ENCODE measurements at regions not wholly inside any gene's neighbourhood (a gene's known extent, or its start where the extent isn't known, plus 50 kb on each side); places are given as distances from the start of the nearest gene placed in this dataset.

- Mint-ChIP-seq H3K4me1 (no peaks in the 10 kb centered on the region), H3K4me3 (no peak overlapping the region), H3K27ac (no peak overlapping the region), H3K36me3 (ENCODE audit: low read depth) (no peaks in the 10 kb centered on the region), H3K27me3 (no peaks in the 10 kb centered on the region), H3K9me3 (no peaks in the 10 kb centered on the region)
- no peak for DNase-seq
- ChIA-PET CTCF (no interaction called here), POLR2A (no interaction called here)
These were observed 326.4 kb downstream of the ANKRD50 start for GRCh38 chr4:124386163-124386562.

GRCh38 chr4:124386648-124387047 lies 325.9 kb downstream of the ANKRD50 start:
- no peaks in the 10 kb centered on the region for H3K4me1 Mint-ChIP-seq
- no peaks in the 10 kb centered on the region for H3K36me3 Mint-ChIP-seq (ENCODE audit: low read depth)
- ChIA-PET POLR2A (no interaction called here), CTCF (no interaction called here)
- H3K27me3 Mint-ChIP-seq: no peaks in the 10 kb centered on the region
- no peaks in the 10 kb centered on the region for H3K9me3 Mint-ChIP-seq
- H3K4me3 Mint-ChIP-seq: no peak overlapping the region
- no peak for DNase-seq
- H3K27ac Mint-ChIP-seq: no peak overlapping the region

- H3K36me3 Mint-ChIP-seq (ENCODE audit: low read depth): no peaks in the 10 kb centered on the region
- POLR2A ChIA-PET: no interaction called here
- CTCF ChIA-PET: no interaction called here
- H3K27me3 Mint-ChIP-seq: no peaks in the 10 kb centered on the region
- H3K27ac Mint-ChIP-seq: no peak overlapping the region
- H3K9me3 Mint-ChIP-seq: no peaks in the 10 kb centered on the region
- no peaks in the 10 kb centered on the region for H3K4me1 Mint-ChIP-seq
- no peak overlapping the region for H3K4me3 Mint-ChIP-seq
- no peak for DNase-seq
These were observed 322.9 kb downstream of the ANKRD50 start for GRCh38 chr4:124389591-124389990.

DNA sequence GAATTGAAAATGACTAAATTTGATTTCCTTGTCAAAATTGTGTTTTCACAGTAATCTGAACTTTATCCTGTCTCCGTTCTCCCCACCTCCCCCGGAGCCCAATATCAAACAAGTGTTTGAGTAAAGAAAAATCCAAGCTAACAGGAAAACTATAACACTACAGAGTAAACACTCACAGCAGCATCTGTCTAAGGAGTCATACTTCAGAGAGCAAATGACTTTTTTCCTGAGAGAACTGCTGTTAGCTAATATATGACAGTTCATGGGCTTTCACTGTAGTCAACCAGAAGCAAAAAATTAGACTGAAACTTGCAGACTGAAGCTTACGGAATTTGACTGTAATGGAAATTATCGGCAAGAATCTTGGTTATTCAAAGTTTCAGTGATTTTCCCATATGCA lies 321.7 kb downstream of the ANKRD50 start:
- no peaks in the 10 kb centered on the region for H3K27me3 Mint-ChIP-seq
- no peaks in the 10 kb centered on the region for H3K36me3 Mint-ChIP-seq (ENCODE audit: low read depth)
- POLR2A ChIA-PET: no interaction called here
- no peak overlapping the region for H3K27ac Mint-ChIP-seq
- no peaks in the 10 kb centered on the region for H3K9me3 Mint-ChIP-seq
- no peaks in the 10 kb centered on the region for H3K4me1 Mint-ChIP-seq
- H3K4me3 Mint-ChIP-seq: no peak overlapping the region
- no peak for DNase-seq
- CTCF ChIA-PET: no interaction called here

DNA sequence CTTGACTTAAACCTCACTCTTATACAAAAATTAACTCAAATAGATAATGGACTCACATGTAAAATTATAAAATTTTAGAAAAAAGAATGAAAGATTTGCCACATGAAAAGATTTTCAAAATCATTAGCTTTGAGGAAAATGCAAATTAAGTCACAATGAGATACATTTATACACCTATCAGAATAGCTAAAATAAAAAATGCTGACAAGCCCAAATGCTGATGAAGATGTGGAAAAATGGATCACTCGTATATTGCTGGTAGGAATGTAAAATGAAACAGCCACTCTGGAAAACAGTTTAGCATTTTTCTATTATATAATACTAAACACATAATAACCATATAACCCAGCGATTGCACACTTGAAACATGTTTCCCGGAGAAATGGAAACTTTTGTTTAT lies 316.2 kb downstream of the ANKRD50 start:
- POLR2A ChIA-PET: no interaction called here
- CTCF ChIA-PET: no interaction called here

DNA sequence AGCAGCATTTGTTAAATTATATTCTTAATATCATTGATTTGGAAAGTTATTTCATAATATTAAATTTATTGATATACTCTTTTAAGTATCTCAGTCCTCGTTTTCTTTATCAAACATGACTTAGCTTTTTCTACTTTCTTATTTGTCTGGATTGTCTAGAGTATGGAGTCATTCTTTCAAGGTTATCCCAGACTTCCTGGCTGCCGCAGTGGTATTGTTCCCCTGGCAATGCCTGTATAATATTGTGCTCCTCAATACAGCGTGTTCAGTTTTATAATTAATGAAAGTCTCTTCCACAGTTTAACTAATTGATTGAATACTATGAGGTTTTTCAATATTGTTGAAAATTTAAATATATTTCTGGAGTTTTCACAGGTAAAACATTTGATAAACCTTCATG lies 310.9 kb downstream of the ANKRD50 start:
- Mint-ChIP-seq H3K27ac (no peak overlapping the region), H3K4me3 (no peak overlapping the region), H3K4me1 (no peaks in the 10 kb centered on the region), H3K27me3 (no peaks in the 10 kb centered on the region), H3K9me3 (no peaks in the 10 kb centered on the region), H3K36me3 (ENCODE audit: low read depth) (no peaks in the 10 kb centered on the region)
- no peak for DNase-seq
- ChIA-PET POLR2A (no interaction called here), CTCF (no interaction called here)

More for the DNA sequence above, 316.2 kb downstream of the ANKRD50 start:
- Mint-ChIP-seq H3K27me3 (no peaks in the 10 kb centered on the region), H3K27ac (no peak overlapping the region), H3K4me1 (no peaks in the 10 kb centered on the region), H3K36me3 (ENCODE audit: low read depth) (no peaks in the 10 kb centered on the region), H3K9me3 (no peaks in the 10 kb centered on the region), H3K4me3 (no peak overlapping the region)
- DNase-seq: no peak

DNA sequence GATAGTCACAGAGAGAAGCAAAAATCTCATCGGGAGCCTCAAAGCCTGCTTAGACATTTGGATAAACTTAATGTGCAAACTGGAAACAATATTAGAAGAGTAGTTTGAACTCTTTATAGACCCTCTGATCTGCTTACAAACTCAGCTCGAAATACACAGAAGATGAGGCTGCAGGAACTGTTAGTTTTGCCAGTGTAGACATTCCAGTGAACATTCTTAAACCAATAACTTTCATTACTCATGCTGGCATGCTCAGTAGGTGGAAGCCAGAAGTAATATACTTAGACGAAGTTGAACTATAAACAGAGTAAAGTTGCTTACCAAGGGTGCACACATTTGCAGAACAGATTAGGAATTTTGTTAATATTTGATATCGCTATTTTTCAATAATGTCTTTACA lies 303.5 kb downstream of the ANKRD50 start:
- DNase-seq: no peak
- Mint-ChIP-seq H3K4me1 (no peaks in the 10 kb centered on the region), H3K9me3 (peaks cover 6% of the 10 kb centered on the region), H3K36me3 (ENCODE audit: low read depth) (no peaks in the 10 kb centered on the region), H3K27me3 (no peaks in the 10 kb centered on the region), H3K27ac (no peak overlapping the region), H3K4me3 (no peak overlapping the region)
- ChIA-PET CTCF (no interaction called here), POLR2A (no interaction called here)

DNA sequence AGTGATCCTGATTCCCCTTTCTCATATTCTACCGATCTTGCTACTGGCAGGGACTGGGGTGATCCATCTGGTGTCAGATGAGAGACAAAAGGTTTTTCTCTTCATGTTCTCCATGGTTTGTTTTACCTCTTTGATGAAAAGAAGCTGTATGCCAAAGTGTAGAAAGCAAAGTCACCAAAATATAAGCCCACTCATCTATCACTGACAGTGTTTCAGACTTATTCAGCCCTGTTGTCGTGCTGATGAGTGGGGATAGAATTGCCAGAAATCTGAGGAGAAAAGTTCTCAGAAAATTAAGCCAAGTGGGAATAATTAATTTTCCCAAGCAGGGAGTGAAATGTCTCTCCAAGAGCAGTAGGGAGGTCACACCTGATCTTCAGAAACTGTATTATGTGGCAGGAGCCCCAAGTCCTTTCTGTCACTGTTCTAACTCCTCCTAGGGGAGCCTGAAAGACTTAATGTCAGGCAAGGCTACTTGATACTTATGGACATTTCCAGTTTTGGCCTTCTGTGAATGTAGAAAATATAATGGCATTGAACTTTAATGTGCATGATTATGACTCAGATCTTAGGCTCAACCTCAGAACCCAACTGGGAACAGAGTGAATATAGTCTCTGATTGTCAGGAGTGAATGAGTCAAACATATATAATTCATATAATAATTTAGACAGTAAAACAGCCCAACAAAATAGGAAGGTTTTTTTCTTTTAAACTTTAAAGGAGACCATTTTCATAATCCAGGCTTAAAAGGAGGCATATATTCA lies 298.1 kb downstream of the ANKRD50 start:
- no peak overlapping the region for H3K4me3 Mint-ChIP-seq
- peaks cover 6% of the 10 kb centered on the region for H3K9me3 Mint-ChIP-seq
- H3K36me3 Mint-ChIP-seq (ENCODE audit: low read depth): no peaks in the 10 kb centered on the region
- ChIA-PET CTCF (no interaction called here), POLR2A (no interaction called here)
- no peak overlapping the region for H3K27ac Mint-ChIP-seq
- DNase-seq: no peak
- H3K27me3 Mint-ChIP-seq: no peaks in the 10 kb centered on the region
- H3K4me1 Mint-ChIP-seq: no peaks in the 10 kb centered on the region

DNA sequence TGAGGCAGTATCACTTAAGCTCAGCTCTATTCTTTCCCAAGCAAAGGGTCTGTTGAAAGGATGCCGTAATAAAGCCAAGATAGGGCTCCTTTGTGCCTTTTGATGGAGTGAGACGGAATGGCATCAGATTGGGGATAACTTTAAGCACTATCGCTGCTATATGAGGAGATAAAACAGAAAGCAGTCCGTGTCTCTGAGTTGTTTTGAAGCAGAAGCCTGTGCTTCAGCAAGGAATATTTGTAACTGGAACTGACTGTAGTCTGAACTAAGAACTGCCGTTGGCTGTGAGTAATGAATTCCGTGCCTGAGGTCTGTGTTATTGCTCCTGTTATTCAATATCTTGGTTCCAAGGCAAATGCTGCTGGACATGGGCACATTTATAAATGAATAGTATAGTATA lies 297.4 kb downstream of the ANKRD50 start:
- Mint-ChIP-seq H3K27ac (no peak overlapping the region), H3K27me3 (no peaks in the 10 kb centered on the region), H3K36me3 (ENCODE audit: low read depth) (no peaks in the 10 kb centered on the region), H3K9me3 (peaks cover 4% of the 10 kb centered on the region), H3K4me1 (no peaks in the 10 kb centered on the region), H3K4me3 (no peak overlapping the region)
- CTCF ChIA-PET: no interaction called here
- DNase-seq: no peak
- POLR2A ChIA-PET: no interaction called here

DNA sequence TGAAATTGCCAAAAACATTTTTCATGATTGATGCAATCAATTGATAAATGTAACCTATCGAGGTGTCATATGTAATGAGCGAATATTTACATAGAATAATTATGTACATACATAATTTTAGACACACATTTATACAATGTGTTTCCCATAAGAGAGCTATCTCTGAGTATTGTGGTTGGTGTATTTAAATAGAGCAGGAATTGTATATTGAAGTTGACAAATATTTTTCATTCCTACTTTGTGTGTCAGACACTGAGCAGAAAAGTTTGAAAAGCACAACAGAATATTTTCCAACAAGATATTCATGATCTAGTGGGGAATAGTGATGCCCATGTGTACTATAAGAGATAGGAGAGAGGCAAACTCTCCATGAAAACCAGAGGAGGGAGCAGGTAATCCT lies 295.2 kb downstream of the ANKRD50 start:
- DNase-seq: no peak
- Mint-ChIP-seq H3K4me1 (no peaks in the 10 kb centered on the region), H3K4me3 (no peak overlapping the region), H3K27ac (no peak overlapping the region), H3K9me3 (no peaks in the 10 kb centered on the region), H3K27me3 (no peaks in the 10 kb centered on the region), H3K36me3 (ENCODE audit: low read depth) (no peaks in the 10 kb centered on the region)
- ChIA-PET POLR2A (no interaction called here), CTCF (no interaction called here)

DNA sequence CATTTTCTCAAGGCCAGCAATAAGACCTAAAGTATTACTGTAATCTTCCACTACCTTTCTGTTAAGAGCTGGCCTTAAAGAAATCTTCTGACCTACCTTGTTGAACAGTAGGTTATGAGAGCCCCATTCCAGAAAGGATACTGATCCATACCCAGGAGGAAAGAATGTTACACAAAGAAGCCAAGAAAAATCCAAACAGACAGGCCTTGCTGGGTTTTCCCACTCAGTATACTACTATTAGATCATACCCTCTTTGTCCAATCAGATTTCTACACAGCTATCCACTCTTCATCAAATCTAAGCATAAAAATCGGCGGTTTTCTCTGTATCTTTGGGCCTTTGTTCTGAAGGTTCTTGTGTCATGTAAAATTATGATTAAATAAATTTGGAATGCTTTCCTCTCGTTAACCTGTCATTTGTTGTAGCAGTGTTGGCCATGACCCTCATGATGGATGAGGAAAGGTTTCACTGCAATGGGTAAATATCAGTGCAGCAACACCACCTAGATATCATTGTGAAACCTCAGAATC lies 292.3 kb downstream of the ANKRD50 start:
- no peak overlapping the region for H3K4me3 Mint-ChIP-seq
- H3K36me3 Mint-ChIP-seq (ENCODE audit: low read depth): no peaks in the 10 kb centered on the region
- no peak overlapping the region for H3K27ac Mint-ChIP-seq
- ChIA-PET POLR2A (no interaction called here), CTCF (no interaction called here)
- no peak for DNase-seq
- H3K4me1 Mint-ChIP-seq: no peaks in the 10 kb centered on the region
- H3K27me3 Mint-ChIP-seq: no peaks in the 10 kb centered on the region
- H3K9me3 Mint-ChIP-seq: no peaks in the 10 kb centered on the region

GRCh38 chr4:124423160-124423559 lies 289.4 kb downstream of the ANKRD50 start:
- no peaks in the 10 kb centered on the region for H3K36me3 Mint-ChIP-seq (ENCODE audit: low read depth)
- H3K4me3 Mint-ChIP-seq: no peak overlapping the region
- no peaks in the 10 kb centered on the region for H3K9me3 Mint-ChIP-seq
- no peak for DNase-seq
- POLR2A ChIA-PET: no interaction called here
- H3K27me3 Mint-ChIP-seq: no peaks in the 10 kb centered on the region
- H3K27ac Mint-ChIP-seq: no peak overlapping the region
- CTCF ChIA-PET: interaction anchor here (1.2 kb wide), 1 partner anchor 14 kb away, joined by 3 read pairs; no protein-coding TSS in a partner anchor
- no peaks in the 10 kb centered on the region for H3K4me1 Mint-ChIP-seq

GRCh38 chr4:124426279-124426678 lies 286.3 kb downstream of the ANKRD50 start:
- Mint-ChIP-seq H3K4me1 (no peaks in the 10 kb centered on the region), H3K27ac (no peak overlapping the region), H3K27me3 (no peaks in the 10 kb centered on the region), H3K36me3 (ENCODE audit: low read depth) (no peaks in the 10 kb centered on the region), H3K9me3 (no peaks in the 10 kb centered on the region), H3K4me3 (no peak overlapping the region)
- CTCF ChIA-PET: no interaction called here
- POLR2A ChIA-PET: no interaction called here
- no peak for DNase-seq

DNA sequence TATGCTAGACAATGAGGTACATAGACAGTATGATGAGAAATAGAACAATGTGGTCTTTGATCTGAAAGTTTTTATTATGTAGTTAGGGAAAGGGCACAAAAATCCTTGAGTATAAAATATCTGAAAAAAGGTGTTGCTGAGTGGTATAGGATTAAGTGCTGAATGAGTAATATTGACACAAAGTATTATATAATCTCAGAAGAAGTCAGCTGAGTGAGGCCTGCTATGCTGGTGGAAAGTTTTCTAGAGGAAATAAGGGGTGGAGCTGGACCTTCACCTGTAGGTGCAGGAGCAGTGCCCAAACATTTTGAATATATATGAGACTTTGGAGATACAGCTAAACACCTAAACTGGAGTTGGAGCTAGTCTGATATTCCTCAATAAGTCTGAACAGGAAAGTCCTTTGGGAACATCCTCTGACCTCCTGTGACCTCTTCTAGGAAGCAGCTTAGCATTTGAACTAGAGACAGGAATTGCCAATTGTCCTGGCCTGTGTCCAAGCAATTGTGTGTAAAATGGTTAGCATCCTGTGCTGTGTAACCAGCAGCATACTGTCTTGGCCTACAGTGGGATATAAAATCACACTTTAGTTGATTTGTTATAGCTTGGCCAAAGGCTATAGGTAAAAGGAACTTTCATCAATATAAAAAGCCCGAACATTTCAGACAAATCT lies 285.3 kb downstream of the ANKRD50 start:
- H3K4me1 Mint-ChIP-seq: no peaks in the 10 kb centered on the region
- ChIA-PET POLR2A (no interaction called here), CTCF (no interaction called here)
- H3K9me3 Mint-ChIP-seq: no peaks in the 10 kb centered on the region
- DNase-seq: no peak
- H3K27me3 Mint-ChIP-seq: no peaks in the 10 kb centered on the region
- H3K4me3 Mint-ChIP-seq: no peak overlapping the region
- no peaks in the 10 kb centered on the region for H3K36me3 Mint-ChIP-seq (ENCODE audit: low read depth)
- no peak overlapping the region for H3K27ac Mint-ChIP-seq
